ENCODE measurements at regions not wholly inside any gene's neighbourhood (a gene's known extent, or its start where the extent isn't known, plus 50 kb on each side); places are given as distances from the start of the nearest gene placed in this dataset.
"Not testable (repeated sequence)": the region's sequence is repeated elsewhere in the genome, so short reads cannot be mapped to it uniquely, and the experiment has no call there.

GRCh38 chr10:124151466-124152095 is 58.2 kb upstream of the CHST15 start:
- no peak for DNase-seq (ENCODE audit: low read depth)
- TF ChIP-seq CTCF (IDR thresholded peaks at IDR 0.05; ENCODE audit: insufficient read depth, low read depth, low read length), result no peak
- no peak overlapping the region for H3K4me3 ChIP-seq (ENCODE audit: low read depth, low read length)

- H3K4me3 ChIP-seq (ENCODE audit: low read depth, low read length), result no peak overlapping the region
- TF ChIP-seq CTCF (IDR thresholded peaks at IDR 0.05; ENCODE audit: insufficient read depth, low read depth, low read length), result no peak
- no peak for DNase-seq (ENCODE audit: low read depth)
Observed at GRCh38 chr10:124150807-124151417, 57.5 kb upstream of the CHST15 start.

GRCh38 chr10:124150189-124150806 is 56.9 kb upstream of the CHST15 start:
- peak; percentile 44 for DNase-seq (ENCODE audit: low read depth)
- no peak overlapping the region for H3K4me3 ChIP-seq (ENCODE audit: low read depth, low read length)
- no peak for TF ChIP-seq CTCF (IDR thresholded peaks at IDR 0.05; ENCODE audit: insufficient read depth, low read depth, low read length)

GRCh38 chr10:124149189-124150042 is 56.0 kb upstream of the CHST15 start:
- TF ChIP-seq CTCF (IDR thresholded peaks at IDR 0.05; ENCODE audit: insufficient read depth, low read depth, low read length), result no peak
- no peak overlapping the region for H3K4me3 ChIP-seq (ENCODE audit: low read depth, low read length)
- DNase-seq (ENCODE audit: low read depth), result no peak

- not testable (repeated sequence) for H3K4me3 ChIP-seq (ENCODE audit: low read depth, low read length)
- peak; percentile 70 for DNase-seq (ENCODE audit: low read depth)
Observed at GRCh38 chr10:124148509-124149188, 55.3 kb upstream of the CHST15 start.

GRCh38 chr10:124146483-124146882 is 53.1 kb upstream of the CHST15 start:
- DNase-seq (ENCODE audit: low read depth), result no peak
- no peak for TF ChIP-seq CTCF (IDR thresholded peaks at IDR 0.05; ENCODE audit: insufficient read depth, low read depth, low read length)
- H3K4me3 ChIP-seq (ENCODE audit: low read depth, low read length), result no peak overlapping the region

All from fibroblast of villous mesenchyme (primary cell).